GM10248 (cell line): ENCODE measurements at regions not wholly inside any gene's neighbourhood (a gene's known extent, or its start where the extent isn't known, plus 50 kb on each side); places are given as distances from the start of the nearest gene placed in this dataset.

Experiments used
- CTCF ChIA-PET: fragments of 300-600 bp; sonication (Branson Sonifier 250); formaldehyde crosslinking; extraction: SDS; loops from one replicate; lab custom pipeline; 2021; ENCODE audit warnings: antibody characterized with exemption; lab: Yijun Ruan, JAX
- POLR2A ChIA-PET: fragments of 350-650 bp; sonication (Branson Sonifier 250); formaldehyde crosslinking; extraction: SDS; loops from one replicate; lab custom pipeline; 2020; ENCODE audit warnings: antibody characterized with exemption; lab: Yijun Ruan, JAX
- DNase-seq: peaks from one replicate; pipeline ENCODE4 v3.0.0; 2012; ENCODE audit errors: extremely low spot score
- CTCF ChIP-seq: IDR thresholded peaks from 2 replicates; pipeline ENCODE4 v1.5.1; 2012; ENCODE audit warnings: mild to moderate bottlenecking, low read depth; ENCODE audit errors: extremely low read depth, missing control alignments, control extremely low read depth

- TF ChIP-seq CTCF: no peak
- ChIA-PET CTCF (no interaction called here), POLR2A (no interaction called here)
These were observed 227.3 kb downstream of the KDR start for GRCh38 chr4:54898056-54898562.

GRCh38 chr4:54897590-54897989 lies 227.8 kb downstream of the KDR start:
- ChIA-PET POLR2A (no interaction called here), CTCF (no interaction called here)
- DNase-seq: no peak
- no peak for TF ChIP-seq CTCF

More at GRCh38 chr4:54898056-54898562, 227.3 kb downstream of the KDR start:
- DNase-seq: no peak

GRCh38 chr4:54882616-54883015 lies 224.9 kb downstream of the KIT start:
- ChIA-PET CTCF (no interaction called here), POLR2A (no interaction called here)
- DNase-seq: no peak
- no peak for TF ChIP-seq CTCF

GRCh38 chr4:54879576-54879975 lies 221.8 kb downstream of the KIT start:
- DNase-seq: no peak
- ChIA-PET CTCF (no interaction called here), POLR2A (no interaction called here)
- TF ChIP-seq CTCF: no peak

GRCh38 chr4:54877006-54877405 lies 219.2 kb downstream of the KIT start:
- TF ChIP-seq CTCF: no peak
- DNase-seq: no peak
- POLR2A ChIA-PET: no interaction called here
- CTCF ChIA-PET: interaction anchor here (1.9 kb wide), 1 partner anchor 10 kb away, joined by 5 read pairs; no protein-coding TSS in a partner anchor

- DNase-seq: no peak
- ChIA-PET CTCF (no interaction called here), POLR2A (no interaction called here)
- TF ChIP-seq CTCF: no peak
These were observed 214.5 kb downstream of the KIT start for GRCh38 chr4:54872261-54872660.
